ENCODE measurements at regions not wholly inside any gene's neighbourhood (a gene's known extent, or its start where the extent isn't known, plus 50 kb on each side); places are given as distances from the start of the nearest gene placed in this dataset.
"Not testable (repeated sequence)": the region's sequence is repeated elsewhere in the genome, so short reads cannot be mapped to it uniquely, and the experiment has no call there.

GRCh38 chr10:29363930-29364329 is 75.1 kb downstream of the LYZL1 start:
- not testable (repeated sequence) for DNase-seq (ENCODE audit: low spot score)

DNA sequence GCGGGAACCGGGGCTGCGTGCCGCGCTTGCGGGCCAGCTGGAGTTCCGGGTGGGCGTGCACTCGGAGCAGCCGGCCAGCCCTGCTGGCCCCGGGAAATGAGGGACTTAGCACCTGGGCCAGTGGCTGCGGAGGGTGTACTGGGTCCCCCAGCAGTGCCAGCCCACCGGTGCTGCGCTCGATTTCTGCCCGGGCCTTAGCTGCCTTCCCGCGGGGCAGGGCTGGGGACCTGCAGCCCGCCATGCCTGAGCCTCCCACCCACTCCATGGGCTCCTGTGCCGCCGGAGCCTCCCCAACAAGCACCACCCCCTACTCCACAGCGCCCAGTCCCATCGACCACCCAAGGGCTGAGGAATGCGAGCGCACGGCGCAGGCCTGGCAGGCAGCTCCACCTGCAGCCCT is 77.3 kb downstream of the LYZL1 start:
- not testable (repeated sequence) for DNase-seq (ENCODE audit: low spot score)

- DNase-seq (ENCODE audit: low spot score): no peak
Observed at GRCh38 chr10:29369419-29369818, 80.5 kb downstream of the LYZL1 start.

- no peak for DNase-seq (ENCODE audit: low spot score)
Observed at GRCh38 chr10:29370097-29371092, 81.5 kb downstream of the LYZL1 start.

GRCh38 chr10:29372920-29373319 is 84.0 kb downstream of the LYZL1 start:
- no peak for DNase-seq (ENCODE audit: low spot score)

- DNase-seq (ENCODE audit: low spot score): no peak
Observed at GRCh38 chr10:29374162-29374561, 85.3 kb downstream of the LYZL1 start.

- no peak for DNase-seq (ENCODE audit: low spot score)
Observed at GRCh38 chr10:29375888-29376287, 87.0 kb downstream of the LYZL1 start.

DNA sequence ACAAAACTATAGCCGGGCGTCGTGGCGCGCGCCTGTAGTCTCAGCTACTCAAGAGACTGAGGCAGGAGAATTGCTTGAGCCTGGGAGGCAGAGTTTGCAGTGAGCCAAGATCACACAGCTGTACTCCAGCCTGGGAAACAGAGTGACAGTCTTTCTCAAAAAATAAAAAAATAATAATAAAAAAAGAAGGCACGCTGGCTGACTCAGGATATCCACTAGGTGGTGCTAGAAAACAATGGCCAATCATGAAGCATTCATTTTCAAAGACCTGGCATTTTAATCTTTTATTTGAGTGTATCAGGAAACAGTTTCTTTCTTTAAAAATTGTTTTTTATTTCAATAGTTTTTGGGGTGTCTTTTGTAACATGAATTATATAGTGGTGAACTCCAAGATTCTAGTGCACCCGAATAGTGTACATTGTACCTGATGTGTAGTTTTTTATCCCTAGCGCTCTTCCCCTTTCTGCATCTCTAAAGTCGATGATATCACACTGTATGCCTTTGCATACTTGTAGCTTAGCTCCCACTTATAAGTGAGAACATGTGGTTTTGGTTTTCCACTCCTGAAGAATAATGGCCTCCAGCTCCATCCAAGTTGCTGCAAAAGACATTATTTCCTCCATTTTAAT is 88.6 kb downstream of the LYZL1 start:
- peak; percentile 19 for DNase-seq (ENCODE audit: low spot score)

- DNase-seq (ENCODE audit: low spot score): no peak
Observed at GRCh38 chr10:29378106-29378505, 89.2 kb downstream of the LYZL1 start.

DNA sequence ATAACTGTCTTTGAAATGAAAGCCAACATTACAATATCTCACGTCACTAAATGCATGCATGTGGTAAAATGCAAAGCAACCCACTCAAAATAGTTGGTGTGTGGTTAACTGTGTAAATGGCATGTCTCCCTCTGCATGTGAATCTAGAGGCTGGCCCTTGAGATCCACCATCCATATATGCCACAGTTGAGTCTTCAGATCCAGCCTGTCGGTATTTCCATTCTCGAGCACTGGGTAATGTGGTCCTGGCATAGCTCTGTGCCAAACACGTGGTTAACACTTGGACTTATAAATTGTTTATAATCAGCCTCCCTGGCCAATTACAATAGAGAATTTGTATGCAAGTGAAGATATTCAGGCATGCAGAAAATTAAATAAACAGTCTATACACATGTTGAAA is 90.3 kb downstream of the LYZL1 start:
- no peak for DNase-seq (ENCODE audit: low spot score)

GRCh38 chr10:29379777-29380598 is 91.1 kb downstream of the LYZL1 start:
- DNase-seq (ENCODE audit: low spot score): not testable (repeated sequence)

GRCh38 chr10:29380599-29381511 is 92.0 kb downstream of the LYZL1 start:
- DNase-seq (ENCODE audit: low spot score): not testable (repeated sequence)

DNA sequence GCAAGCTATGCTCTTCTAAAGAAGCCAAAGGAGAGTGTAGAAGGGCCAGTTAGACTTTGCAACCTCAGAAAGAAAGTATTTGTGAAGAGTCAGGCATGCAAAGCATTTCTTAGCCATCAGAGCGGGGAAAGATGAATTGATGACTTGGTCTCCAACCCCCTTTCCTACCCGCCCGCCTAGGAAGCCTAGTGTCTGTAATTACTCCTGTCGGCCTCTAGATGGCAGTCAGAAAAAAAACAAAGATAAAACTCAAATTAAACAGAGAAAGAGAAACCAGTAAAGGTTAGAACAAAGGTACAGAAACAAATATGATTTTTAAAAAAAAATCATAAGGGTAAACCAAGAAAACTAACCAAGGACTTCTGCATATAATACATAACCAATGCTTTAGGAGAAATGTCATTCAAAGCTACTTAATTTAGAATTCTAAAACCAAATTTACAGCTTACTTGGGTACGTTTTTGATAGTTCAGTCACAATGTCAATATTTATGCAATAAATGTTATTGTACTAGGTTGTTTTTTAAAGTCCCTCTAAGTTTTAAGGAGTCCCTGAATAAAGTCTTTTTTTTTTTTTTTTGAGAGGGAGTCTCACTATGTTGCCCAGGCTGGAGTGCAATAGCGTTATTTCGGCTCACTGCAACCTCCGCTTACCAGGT is 97.6 kb downstream of the LYZL1 start:
- DNase-seq (ENCODE audit: low spot score): peak; percentile 44

DNA sequence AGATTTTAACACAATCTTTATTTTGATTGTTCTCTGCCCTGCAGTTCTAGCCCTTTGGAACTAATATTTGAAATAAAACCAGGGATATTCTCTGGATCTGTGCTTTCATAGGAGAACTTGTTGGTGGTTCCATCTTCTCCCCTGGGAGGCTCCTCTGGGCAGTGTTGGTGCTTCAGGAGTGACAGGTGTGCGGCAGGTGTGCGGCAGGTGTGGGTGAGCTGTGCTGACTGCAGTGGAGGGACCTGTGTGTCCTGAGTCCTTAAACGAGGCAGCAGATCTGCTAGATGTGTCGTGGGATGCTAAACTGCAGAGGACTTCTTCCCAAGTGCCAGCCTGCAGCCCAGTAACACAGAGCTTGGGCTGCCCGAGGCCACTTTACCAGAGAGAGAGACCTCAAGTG is 98.4 kb downstream of the LYZL1 start:
- DNase-seq (ENCODE audit: low spot score): no peak

GRCh38 chr10:29388112-29388511 is 99.2 kb downstream of the LYZL1 start:
- not testable (repeated sequence) for DNase-seq (ENCODE audit: low spot score)

- DNase-seq (ENCODE audit: low spot score): no peak
Observed at GRCh38 chr10:29389493-29389892, 100.6 kb downstream of the LYZL1 start.

DNA sequence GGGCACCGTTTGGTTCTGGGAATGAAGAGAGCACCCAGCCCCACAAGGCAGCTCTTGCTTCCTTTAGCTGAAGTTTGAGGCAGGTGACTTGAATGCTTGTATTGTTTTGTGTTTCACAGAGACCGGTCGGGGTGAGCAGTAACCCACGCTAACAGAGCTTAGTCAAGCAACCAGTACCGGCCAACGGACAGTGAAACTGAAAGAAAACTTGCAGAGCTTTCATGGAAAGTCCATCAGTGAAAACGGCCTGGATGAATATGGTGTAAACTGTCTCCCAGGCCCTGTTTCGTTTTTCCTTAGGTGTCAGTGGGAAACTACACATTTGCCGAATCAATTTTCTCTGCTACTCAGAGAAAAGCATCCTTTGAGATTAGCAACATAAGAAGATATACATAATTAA is 101.1 kb downstream of the LYZL1 start:
- DNase-seq (ENCODE audit: low spot score): no peak

DNA sequence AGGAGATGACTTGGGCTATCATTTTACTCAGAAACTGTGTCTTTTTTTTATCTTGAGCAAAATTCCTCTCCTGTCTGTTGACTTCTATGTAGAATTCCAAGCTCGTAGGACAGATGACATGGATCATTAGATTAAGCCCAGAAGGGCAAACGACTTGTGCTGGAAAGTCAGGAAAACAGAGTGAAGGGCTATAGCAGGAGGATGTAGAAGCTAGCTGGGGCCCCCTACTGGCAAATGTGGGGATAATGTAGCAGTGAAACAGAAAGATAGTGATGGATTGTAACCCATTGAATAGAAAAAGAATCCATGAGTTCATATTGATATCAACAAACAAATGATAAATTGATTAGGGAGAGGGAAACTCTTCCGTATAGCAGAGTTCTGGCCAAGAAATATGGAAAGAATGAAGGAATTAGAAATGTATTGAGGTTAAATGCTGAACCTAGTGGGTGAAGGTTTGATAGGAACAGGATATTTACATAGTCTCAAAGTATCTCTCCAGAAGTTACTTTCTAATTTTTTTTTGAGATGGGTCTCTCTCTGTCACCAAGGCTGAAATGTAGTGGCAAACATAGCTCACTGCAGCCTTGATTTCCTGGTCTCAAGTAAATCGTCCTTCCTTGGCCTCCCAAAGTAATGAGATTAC is 103.6 kb downstream of the LYZL1 start:
- DNase-seq (ENCODE audit: low spot score): peak; percentile 47

DNA sequence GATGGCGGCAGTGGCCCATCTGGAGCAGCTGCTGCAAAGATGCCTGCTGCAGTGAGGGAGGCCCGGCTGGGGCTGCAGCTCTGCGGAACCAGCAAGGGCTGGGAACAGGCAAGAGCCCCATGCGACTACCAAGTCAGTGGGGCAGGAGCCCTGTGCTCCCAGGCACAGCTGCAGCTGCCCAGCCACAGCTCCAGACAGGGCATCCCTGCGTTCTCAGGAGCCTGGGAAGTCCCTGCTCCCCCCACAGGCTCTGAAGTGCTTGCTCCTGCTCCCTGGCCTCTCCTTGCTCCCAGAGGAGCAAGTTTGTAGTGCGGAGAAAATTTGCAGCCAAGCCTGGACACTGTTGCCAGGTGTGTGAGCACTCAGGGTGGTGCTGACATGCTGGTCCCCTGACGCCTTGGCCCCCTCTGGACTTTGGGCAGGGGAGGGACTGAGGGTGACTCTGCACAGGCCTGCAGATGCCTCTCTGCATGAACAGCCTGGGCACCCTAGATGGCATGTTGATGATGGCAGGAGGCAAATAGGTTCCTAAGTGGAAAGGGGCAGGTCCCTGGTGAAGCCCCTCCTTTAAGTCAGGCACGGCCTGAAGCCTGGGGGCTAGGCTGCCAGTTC is 105.6 kb downstream of the LYZL1 start:
- no peak for DNase-seq (ENCODE audit: low spot score)

- no peak for DNase-seq (ENCODE audit: low spot score)
Observed at GRCh38 chr10:29395409-29395808, 106.5 kb downstream of the LYZL1 start.

Data from CD4-positive, alpha-beta T cell treated with Interleukin-15 for 4 hours (primary cell).